Erythroblast (primary cell): ENCODE measurements at regions not wholly inside any gene's neighbourhood (a gene's known extent, or its start where the extent isn't known, plus 50 kb on each side); places are given as distances from the start of the nearest gene placed in this dataset.

Source experiments
- GATA1 ChIP-seq: IDR thresholded peaks from 2 replicates; pipeline ENCODE4 v1.6.1; 2011; ENCODE audit warnings: low read depth, mild to moderate bottlenecking, control low read depth, low read length, moderate library complexity
- POLR2A ChIP-seq: IDR thresholded peaks from 2 replicates; pipeline ENCODE4 v1.6.1; 2011; ENCODE audit warnings: mild to moderate bottlenecking, low read length

DNA sequence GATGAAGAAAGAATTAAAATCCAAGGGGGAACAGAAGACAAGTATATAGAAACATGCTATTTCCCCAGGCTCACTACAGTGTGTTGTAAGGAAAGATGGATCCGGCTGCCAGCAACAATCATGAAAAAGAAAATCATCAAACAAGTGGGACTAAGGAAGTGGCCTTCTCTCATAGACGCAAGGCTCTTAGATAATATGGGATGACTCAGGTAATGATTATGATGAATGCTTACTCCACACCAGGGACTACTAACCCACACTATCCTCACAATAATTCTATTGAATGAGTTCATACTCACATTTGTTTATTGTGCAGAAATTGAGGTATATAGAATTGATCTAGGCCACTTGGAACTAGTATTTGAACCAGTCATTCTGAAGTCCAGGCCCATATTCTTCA is 111.2 kb upstream of the BET1 start:
- TF ChIP-seq POLR2A (no peak), GATA1 (no peak)
